ENCODE measurements at regions not wholly inside any gene's neighbourhood (a gene's known extent, or its start where the extent isn't known, plus 50 kb on each side); places are given as distances from the start of the nearest gene placed in this dataset.

GRCh38 chr6:137756788-137757187 lies 110.3 kb upstream of the TNFAIP3 start:
- TF ChIP-seq EZH2 (optimal IDR thresholded peaks at IDR 0.05; ENCODE audit: low read depth, low read length) (no peak), CTCF (IDR thresholded peaks at IDR 0.05; ENCODE audit: low read length) (no peak), EZH2phosphoT487 (IDR thresholded peaks at IDR 0.05; ENCODE audit: low read length) (no peak)
